H9 (cell line): ENCODE measurements at regions not wholly inside any gene's neighbourhood (a gene's known extent, or its start where the extent isn't known, plus 50 kb on each side); places are given as distances from the start of the nearest gene placed in this dataset.

Source experiments
- DNase-seq: peaks from one replicate; pipeline ENCODE4 v3.0.0-alpha.2; 2017
- H2AFZ ChIP-seq: one replicate; pipeline ENCODE4 v1.6.1; 2013; ENCODE audit warnings: mild to moderate bottlenecking, low read length, control low read depth, moderate library complexity
- H2AK5ac ChIP-seq: 2 replicates; pipeline ENCODE4 v1.6.1; 2013; ENCODE audit warnings: low read length, control low read depth, mixed read lengths; ENCODE audit not compliant: insufficient read length
- H2BK120ac ChIP-seq: one replicate; pipeline ENCODE4 v1.6.1; 2013; ENCODE audit warnings: low read depth, mild to moderate bottlenecking, low read length, control low read depth, inconsistent platforms; ENCODE audit not compliant: poor library complexity, severe bottlenecking
- H2BK12ac ChIP-seq: 2 replicates; pipeline ENCODE4 v1.6.1; 2013; ENCODE audit warnings: low read length, control low read depth, mixed read lengths, low read depth; ENCODE audit not compliant: insufficient read length
- H2BK15ac ChIP-seq: 2 replicates; pipeline ENCODE4 v1.6.1; 2013; ENCODE audit warnings: low read depth, low read length, control low read depth
- H2BK20ac ChIP-seq: one replicate; pipeline ENCODE4 v1.6.1; 2013; ENCODE audit warnings: low read depth, mild to moderate bottlenecking, low read length, control low read depth, inconsistent platforms; ENCODE audit not compliant: poor library complexity, severe bottlenecking
- H2BK5ac ChIP-seq: 2 replicates; pipeline ENCODE4 v1.6.1; 2013; ENCODE audit warnings: low read length, control low read depth, mixed read lengths; ENCODE audit not compliant: insufficient read length
- H3K14ac ChIP-seq: 2 replicates; pipeline ENCODE4 v1.6.1; 2013; ENCODE audit warnings: low read length, control low read depth; ENCODE audit not compliant: insufficient read depth
- H3K18ac ChIP-seq: 2 replicates; pipeline ENCODE4 v1.6.1; 2013; ENCODE audit warnings: low read depth, mild to moderate bottlenecking, mixed read lengths, low read length, control low read depth; ENCODE audit not compliant: insufficient read length
- H3K23ac ChIP-seq: 2 replicates; pipeline ENCODE4 v1.6.1; 2013; ENCODE audit warnings: low read length, control low read depth, mixed read lengths, low read depth; ENCODE audit not compliant: insufficient read length
- H3K23me2 ChIP-seq: 2 replicates; pipeline ENCODE4 v1.6.1; 2013; ENCODE audit warnings: low read depth, mild to moderate bottlenecking, mixed read lengths, low read length, control low read depth; ENCODE audit not compliant: insufficient read length, poor library complexity, severe bottlenecking
- H3K27ac ChIP-seq: 2 replicates; pipeline ENCODE4 v1.5.1; 2013; ENCODE audit warnings: low read length, control low read depth, mixed read lengths, low read depth; ENCODE audit not compliant: insufficient read length
- H3K27me3 ChIP-seq: 2 replicates; pipeline ENCODE4 v1.6.1; 2013; ENCODE audit warnings: low read length, control low read depth, inconsistent platforms; ENCODE audit not compliant: insufficient read depth
- H3K4ac ChIP-seq: 2 replicates; pipeline ENCODE4 v1.6.1; 2013; ENCODE audit warnings: low read depth, mild to moderate bottlenecking, control low read depth, inconsistent platforms, low read length, moderate library complexity
- H3K4me1 ChIP-seq: 2 replicates; pipeline ENCODE4 v1.6.1; 2013; ENCODE audit warnings: low read length, control low read depth, inconsistent platforms; ENCODE audit not compliant: insufficient read depth
- H3K4me2 ChIP-seq: 2 replicates; pipeline ENCODE4 v1.6.1; 2013; ENCODE audit warnings: low read length, control low read depth, mixed read lengths; ENCODE audit not compliant: insufficient read length, insufficient read depth
- H3K56ac ChIP-seq: 2 replicates; pipeline ENCODE4 v1.6.1; 2013; ENCODE audit warnings: low read depth, mild to moderate bottlenecking, mixed read lengths, low read length, control low read depth; ENCODE audit not compliant: insufficient read length
- H3K79me1 ChIP-seq: 2 replicates; pipeline ENCODE4 v1.6.1; 2013; ENCODE audit warnings: low read depth, mild to moderate bottlenecking, moderate library complexity, low read length, control low read depth, inconsistent platforms; ENCODE audit not compliant: insufficient read depth, poor library complexity, severe bottlenecking
- H3K79me2 ChIP-seq: 2 replicates; pipeline ENCODE4 v1.6.1; 2013; ENCODE audit warnings: low read length, control low read depth, inconsistent platforms; ENCODE audit not compliant: insufficient read depth
- H3K9ac ChIP-seq: 2 replicates; pipeline ENCODE4 v1.6.1; 2013; ENCODE audit warnings: low read length, control low read depth, mixed read lengths; ENCODE audit not compliant: insufficient read length; ENCODE audit errors: extremely low read depth
- H3K9me3 ChIP-seq: one replicate; pipeline ENCODE4 v1.6.1; 2013; ENCODE audit warnings: low read depth, low read length, inconsistent platforms; ENCODE audit not compliant: control insufficient read depth
- H3T11ph ChIP-seq: one replicate; pipeline ENCODE4 v1.6.1; 2013; ENCODE audit warnings: mild to moderate bottlenecking, low read length, control low read depth, inconsistent platforms
- H4K20me1 ChIP-seq: one replicate; pipeline ENCODE4 v1.6.1; 2013; ENCODE audit not compliant: control insufficient read depth, insufficient read length, insufficient read depth
- H4K5ac ChIP-seq: 2 replicates; pipeline ENCODE4 v1.6.1; 2013; ENCODE audit warnings: low read depth, mild to moderate bottlenecking, mixed read lengths, low read length, control low read depth; ENCODE audit not compliant: insufficient read length
- H4K8ac ChIP-seq: replicated peaks from 2 replicates; pipeline ENCODE4 v1.6.1; 2013; ENCODE audit warnings: low read length, control low read depth, mixed read lengths, low read depth; ENCODE audit not compliant: insufficient read length
- H4K91ac ChIP-seq: 2 replicates; pipeline ENCODE4 v1.6.1; 2013; ENCODE audit warnings: low read depth, mild to moderate bottlenecking, moderate library complexity, mixed read lengths, low read length, control low read depth; ENCODE audit not compliant: insufficient read length
- H3K27ac Mint-ChIP-seq, 3 experiments: 2 replicates in 2 of 3; 3 replicates in 1 of 3; pipeline ENCODE4 v1.8.0; 2020 to 2021; ENCODE audit warnings: mixed read lengths in 3 of 3, mild to moderate bottlenecking in 1 of 3, moderate library complexity in 1 of 3
- H3K27me3 Mint-ChIP-seq: 2 replicates; pipeline ENCODE4 v1.8.0; 2021; ENCODE audit warnings: low read depth, mild to moderate bottlenecking, moderate library complexity, mixed read lengths
- H3K36me3 Mint-ChIP-seq, 3 experiments: 2 replicates in 2 of 3; 3 replicates in 1 of 3; pipeline ENCODE4 v1.8.0; 2020 to 2021; ENCODE audit warnings: low read depth in 3 of 3, mixed read lengths in 3 of 3; ENCODE audit not compliant: insufficient read depth in 1 of 3
- H3K4me1 Mint-ChIP-seq, 2 experiments: 2 replicates each; pipeline ENCODE4 v1.8.0; 2020; ENCODE audit warnings: mixed read lengths in 2 of 2
- H3K4me3 Mint-ChIP-seq, 2 experiments: 2 replicates in 1 of 2; 3 replicates in 1 of 2; pipeline ENCODE4 v1.8.0; 2020 to 2021; ENCODE audit warnings: mild to moderate bottlenecking in 2 of 2, mixed read lengths in 2 of 2, moderate library complexity in 1 of 2
- H3K9me3 Mint-ChIP-seq, 2 experiments: 2 replicates in 1 of 2; 3 replicates in 1 of 2; pipeline ENCODE4 v1.8.0; 2020; ENCODE audit warnings: mild to moderate bottlenecking in 2 of 2, mixed read lengths in 2 of 2, moderate library complexity in 1 of 2
- WGBS: extraction: QIAGEN DNeasy Blood & Tissue Kit; methylation state at CpG from one replicate; pipeline ENCODE4 v1.1.7; 2013; ENCODE audit warnings: missing lambda C conversion rate, low lambda C conversion rate, mixed read lengths; ENCODE audit not compliant: insufficient read length; ENCODE audit errors: extremely low coverage; 5-methylcytosine and 5-hydroxymethylcytosine counted together
- TF ChIP-seq, protein P1 (sequence below): fragments of 200-600 bp; sonication (generic); conservative IDR thresholded peaks from 3 replicates; pipeline ENCODE4 v1.8.0; 2021; ENCODE audit warnings: antibody characterized with exemption, mild to moderate bottlenecking

DNA sequence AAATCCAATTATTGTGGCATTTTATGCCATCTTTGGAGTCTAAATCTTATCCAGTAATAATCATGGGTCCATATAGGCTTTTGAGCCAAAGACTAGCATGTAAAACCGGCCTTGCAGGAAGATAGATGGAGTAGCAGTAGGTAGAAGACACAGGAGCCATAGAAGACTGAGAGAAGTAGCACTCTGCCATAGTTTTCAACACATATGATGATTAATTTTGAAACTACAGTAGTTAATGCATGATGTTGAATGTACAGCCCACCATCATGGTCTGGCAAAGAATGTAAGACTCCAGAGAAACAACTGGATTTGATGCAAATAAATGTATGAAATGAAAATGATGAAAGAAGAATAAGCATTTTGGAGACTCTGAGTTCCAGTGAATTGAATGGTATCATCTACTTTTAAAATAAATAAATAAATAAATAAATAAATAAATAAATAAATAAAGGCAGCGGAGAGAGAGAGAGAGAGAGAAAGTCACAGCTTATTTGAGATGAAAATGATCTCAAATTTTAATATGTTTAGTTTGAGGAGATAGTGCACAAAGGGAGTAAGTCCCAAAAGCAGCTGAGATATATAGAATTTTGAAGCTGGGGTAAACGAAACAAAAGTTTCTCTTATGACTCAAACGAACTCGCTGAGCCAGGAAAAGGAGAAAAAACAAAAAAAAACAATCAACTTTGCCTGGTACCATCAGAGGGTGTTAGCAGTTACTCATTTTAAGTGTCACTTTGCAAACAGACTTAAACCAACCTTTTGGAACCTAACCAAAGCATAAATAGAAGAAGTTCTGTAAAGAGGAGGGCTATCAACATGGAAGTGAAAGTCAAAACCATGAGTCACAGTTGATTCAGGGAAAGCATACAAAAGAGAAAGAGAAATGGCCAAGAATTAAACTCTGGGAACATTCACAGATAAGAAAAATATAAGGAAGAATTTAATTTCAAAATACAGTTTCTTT, 388.7 kb downstream of the CETN3 start:
- Histone ChIP-seq H3K79me1 (no peaks in the 10 kb centered on the region), H3K9me3 (no peaks in the 10 kb centered on the region), H4K5ac (no peak overlapping the region), H2BK20ac (no peak overlapping the region), H2AK5ac (no peak overlapping the region), H2BK5ac (no peak overlapping the region), H3K4me2 (no peak overlapping the region), H3K27me3 (no peaks in the 10 kb centered on the region), H2AFZ (no peak overlapping the region), H2BK12ac (no peak overlapping the region), H3K18ac (no peak overlapping the region), H3K23me2 (no peaks in the 10 kb centered on the region), H3K4ac (no peak overlapping the region), H3K56ac (no peak overlapping the region), H3K23ac (no peak overlapping the region), H3T11ph (no peak overlapping the region), H3K27ac (no peak overlapping the region), H2BK120ac (no peak overlapping the region), H4K20me1 (no peaks in the 10 kb centered on the region), H3K9ac (no peak overlapping the region), H4K91ac (no peak overlapping the region), H3K4me1 (no peaks in the 10 kb centered on the region), H4K8ac (no peak overlapping the region), H3K79me2 (no peaks in the 10 kb centered on the region), H3K14ac (no peak overlapping the region), H2BK15ac (no peak overlapping the region)
- Mint-ChIP-seq H3K4me1 (peaks cover 16 to 20% of the 10 kb centered on the region in 2 experiments), H3K9me3 (no peaks in the 10 kb centered on the region; a peak in 1 of 5 replicates), H3K4me3 (no peak overlapping the region), H3K27me3 (no peaks in the 10 kb centered on the region), H3K36me3 (no peaks in the 10 kb centered on the region), H3K27ac (no peak overlapping the region)
- WGBS, result no CpG with 5 or more reads among the region's 5 CpGs
- DNase-seq, result no peak
- TF ChIP-seq, protein P1, sequence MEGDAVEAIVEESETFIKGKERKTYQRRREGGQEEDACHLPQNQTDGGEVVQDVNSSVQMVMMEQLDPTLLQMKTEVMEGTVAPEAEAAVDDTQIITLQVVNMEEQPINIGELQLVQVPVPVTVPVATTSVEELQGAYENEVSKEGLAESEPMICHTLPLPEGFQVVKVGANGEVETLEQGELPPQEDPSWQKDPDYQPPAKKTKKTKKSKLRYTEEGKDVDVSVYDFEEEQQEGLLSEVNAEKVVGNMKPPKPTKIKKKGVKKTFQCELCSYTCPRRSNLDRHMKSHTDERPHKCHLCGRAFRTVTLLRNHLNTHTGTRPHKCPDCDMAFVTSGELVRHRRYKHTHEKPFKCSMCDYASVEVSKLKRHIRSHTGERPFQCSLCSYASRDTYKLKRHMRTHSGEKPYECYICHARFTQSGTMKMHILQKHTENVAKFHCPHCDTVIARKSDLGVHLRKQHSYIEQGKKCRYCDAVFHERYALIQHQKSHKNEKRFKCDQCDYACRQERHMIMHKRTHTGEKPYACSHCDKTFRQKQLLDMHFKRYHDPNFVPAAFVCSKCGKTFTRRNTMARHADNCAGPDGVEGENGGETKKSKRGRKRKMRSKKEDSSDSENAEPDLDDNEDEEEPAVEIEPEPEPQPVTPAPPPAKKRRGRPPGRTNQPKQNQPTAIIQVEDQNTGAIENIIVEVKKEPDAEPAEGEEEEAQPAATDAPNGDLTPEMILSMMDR, result no peak
